ENCODE measurements at regions not wholly inside any gene's neighbourhood (a gene's known extent, or its start where the extent isn't known, plus 50 kb on each side); places are given as distances from the start of the nearest gene placed in this dataset.
A peak's percentile ranks its signal among the peaks of the same experiment; 100 is the strongest.

DNA sequence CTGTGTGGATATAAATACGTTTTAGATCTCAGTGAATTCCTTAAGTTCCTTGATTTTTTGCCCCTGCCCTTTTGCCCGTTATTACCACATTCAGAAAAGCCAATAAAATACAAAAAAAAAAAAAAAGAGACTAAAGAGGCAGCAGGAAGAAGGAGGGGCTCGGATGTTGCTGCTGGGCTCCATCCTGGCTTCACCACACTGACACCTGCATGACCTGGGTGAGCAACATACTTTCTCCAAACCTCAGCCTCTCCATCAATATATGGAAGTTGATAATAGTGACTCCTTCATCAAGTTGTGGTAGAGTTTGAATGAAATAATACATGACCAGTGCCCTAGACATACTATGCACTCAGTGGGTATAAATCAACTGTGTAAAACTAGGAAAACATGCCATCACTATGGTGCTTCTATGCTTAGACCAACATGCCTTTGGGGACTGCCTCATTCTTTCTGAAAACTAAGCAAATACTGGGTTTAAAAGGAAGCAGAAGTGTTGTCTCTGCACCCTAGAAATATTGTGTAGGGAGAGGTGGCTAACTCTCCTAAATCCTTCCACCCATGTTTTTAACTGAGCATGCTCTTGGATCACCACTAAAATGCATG is 243.0 kb downstream of the PIK3R1 start:
- TF ChIP-seq, protein P1, sequence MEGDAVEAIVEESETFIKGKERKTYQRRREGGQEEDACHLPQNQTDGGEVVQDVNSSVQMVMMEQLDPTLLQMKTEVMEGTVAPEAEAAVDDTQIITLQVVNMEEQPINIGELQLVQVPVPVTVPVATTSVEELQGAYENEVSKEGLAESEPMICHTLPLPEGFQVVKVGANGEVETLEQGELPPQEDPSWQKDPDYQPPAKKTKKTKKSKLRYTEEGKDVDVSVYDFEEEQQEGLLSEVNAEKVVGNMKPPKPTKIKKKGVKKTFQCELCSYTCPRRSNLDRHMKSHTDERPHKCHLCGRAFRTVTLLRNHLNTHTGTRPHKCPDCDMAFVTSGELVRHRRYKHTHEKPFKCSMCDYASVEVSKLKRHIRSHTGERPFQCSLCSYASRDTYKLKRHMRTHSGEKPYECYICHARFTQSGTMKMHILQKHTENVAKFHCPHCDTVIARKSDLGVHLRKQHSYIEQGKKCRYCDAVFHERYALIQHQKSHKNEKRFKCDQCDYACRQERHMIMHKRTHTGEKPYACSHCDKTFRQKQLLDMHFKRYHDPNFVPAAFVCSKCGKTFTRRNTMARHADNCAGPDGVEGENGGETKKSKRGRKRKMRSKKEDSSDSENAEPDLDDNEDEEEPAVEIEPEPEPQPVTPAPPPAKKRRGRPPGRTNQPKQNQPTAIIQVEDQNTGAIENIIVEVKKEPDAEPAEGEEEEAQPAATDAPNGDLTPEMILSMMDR (IDR thresholded peaks at IDR 0.05; ENCODE audit: low read depth, low read length): no peak
- no peak overlapping the region for H3K4me3 ChIP-seq (ENCODE audit: low read depth, low read length)

DNA sequence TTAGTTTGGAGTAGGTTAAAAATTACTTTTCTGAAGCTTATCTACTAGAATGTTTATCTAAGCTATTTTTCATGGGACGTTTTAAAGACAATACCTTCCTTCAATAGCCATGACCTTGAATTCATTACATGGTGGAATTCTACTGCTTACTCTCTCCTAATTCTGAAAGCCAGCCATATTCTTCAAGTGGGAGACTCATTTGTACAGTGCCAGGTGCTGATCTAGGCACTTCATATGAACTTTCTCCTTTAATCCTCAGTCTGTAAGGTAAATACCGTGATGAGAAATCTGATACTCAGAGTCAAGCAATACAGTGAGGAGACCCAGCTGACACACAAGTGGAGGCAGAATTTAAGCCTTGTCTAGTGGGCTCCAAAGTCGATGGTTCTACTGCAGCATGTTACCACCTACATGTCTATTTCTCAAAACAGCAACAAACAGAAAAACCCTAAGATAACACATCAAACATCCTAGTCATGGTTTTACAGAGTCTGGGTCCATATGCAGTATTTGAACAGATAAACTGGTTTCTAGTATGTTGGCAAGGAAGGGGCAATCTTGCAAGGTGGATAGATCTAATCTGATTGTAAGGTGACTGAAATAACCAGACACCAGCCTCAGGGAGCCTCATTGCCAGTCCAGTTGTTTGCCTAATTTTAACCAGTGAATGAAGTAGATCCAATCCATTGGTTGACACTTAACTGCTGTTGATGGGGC is 243.7 kb downstream of the PIK3R1 start:
- TF ChIP-seq, protein P1 (IDR thresholded peaks at IDR 0.05; ENCODE audit: low read depth, low read length): no peak
- H3K4me3 ChIP-seq (ENCODE audit: low read depth, low read length): no peak overlapping the region

DNA sequence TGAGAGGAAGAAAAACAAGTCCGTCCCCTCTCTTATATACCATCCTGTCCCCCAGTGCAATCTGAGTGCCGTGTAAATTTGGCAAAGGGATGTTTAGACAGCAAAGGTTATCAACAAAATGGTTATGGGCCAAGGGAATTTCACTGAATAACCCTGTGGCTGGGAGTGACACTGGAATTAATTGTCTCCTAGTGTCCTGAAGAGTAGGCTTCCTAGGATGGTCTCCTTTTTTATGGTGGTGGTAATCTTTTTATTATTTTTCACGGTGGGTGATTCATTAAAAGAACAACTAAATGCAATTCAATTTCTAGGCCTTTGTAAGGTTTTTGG is 244.2 kb downstream of the PIK3R1 start:
- TF ChIP-seq, protein P1 (IDR thresholded peaks at IDR 0.05; ENCODE audit: low read depth, low read length): no peak
- no peak overlapping the region for H3K4me3 ChIP-seq (ENCODE audit: low read depth, low read length)

DNA sequence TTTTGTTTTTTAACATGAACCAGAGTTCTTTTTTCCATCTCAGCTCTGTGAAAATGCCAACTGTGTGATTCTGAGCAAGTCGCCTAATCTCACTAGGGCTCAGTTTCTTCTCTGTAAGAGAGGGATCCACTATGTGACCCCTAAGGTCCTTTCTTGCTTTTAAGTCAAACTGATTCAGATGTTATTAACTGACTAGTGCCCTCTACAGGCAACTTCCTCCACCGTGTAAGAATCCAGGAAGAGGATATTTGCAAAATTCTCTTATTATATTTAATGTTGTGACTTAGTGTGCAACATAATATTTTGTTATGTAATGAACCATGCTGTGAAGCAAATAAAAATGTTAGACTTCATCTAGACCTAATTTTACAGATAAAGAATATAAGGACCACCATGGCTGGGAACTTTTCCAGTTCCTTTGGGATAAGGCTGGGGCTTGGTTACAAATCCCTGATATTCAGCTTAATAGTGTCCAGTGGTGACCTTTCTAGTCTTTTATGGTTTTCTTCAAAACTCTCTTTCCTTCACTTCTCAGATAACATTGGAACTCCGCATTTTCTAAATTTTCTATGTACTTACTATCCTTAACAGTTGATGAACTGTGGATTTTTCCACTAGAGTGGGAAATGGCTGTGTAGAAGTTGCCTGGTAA is 244.7 kb downstream of the PIK3R1 start:
- H3K4me3 ChIP-seq (ENCODE audit: low read depth, low read length): no peak overlapping the region
- TF ChIP-seq, protein P1 (IDR thresholded peaks at IDR 0.05; ENCODE audit: low read depth, low read length): peak; percentile 35; the same call in 1 of the 2 replicates

DNA sequence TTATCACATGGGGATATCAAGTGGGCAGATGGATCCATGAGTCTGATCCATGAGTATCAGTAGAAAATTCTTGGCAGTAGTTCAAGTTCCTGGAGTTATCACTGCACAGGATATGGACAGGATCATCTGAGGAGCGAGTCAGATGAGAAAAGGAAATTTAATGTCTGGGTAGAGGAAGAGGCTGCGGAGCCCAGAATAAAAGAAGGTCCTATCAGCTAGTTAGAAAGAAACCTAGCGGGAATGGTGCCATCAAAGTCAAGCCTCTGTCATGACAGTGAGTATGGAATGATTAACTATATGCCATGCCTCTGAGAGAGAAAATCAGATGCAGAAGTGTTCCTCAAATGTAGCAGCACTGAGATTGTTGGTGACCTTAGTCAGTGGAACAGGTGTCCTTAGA is 248.1 kb downstream of the PIK3R1 start:
- TF ChIP-seq, protein P1 (IDR thresholded peaks at IDR 0.05; ENCODE audit: low read depth, low read length): no peak
- H3K4me3 ChIP-seq (ENCODE audit: low read depth, low read length): no peak overlapping the region

DNA sequence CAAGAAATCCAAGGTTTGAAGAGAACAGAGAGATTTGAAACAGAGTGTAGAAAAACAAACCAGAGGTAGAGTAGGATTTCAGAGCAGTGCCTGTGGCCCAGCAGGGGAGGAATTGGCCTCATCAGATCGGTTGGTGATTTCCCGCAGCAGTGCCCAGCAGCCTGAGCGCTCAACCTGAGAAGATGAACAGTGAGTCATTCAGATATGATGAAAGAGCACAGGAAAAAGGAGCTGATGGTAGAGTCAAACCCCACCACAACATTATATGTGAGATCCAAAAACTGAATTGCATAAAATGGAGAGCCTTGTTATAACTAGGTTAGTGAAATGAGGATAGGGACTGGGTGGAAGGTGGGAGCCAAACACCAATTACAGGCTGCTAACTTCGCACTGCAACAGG is 248.9 kb downstream of the PIK3R1 start:
- no peak overlapping the region for H3K4me3 ChIP-seq (ENCODE audit: low read depth, low read length)
- TF ChIP-seq, protein P1 (IDR thresholded peaks at IDR 0.05; ENCODE audit: low read depth, low read length): no peak

DNA sequence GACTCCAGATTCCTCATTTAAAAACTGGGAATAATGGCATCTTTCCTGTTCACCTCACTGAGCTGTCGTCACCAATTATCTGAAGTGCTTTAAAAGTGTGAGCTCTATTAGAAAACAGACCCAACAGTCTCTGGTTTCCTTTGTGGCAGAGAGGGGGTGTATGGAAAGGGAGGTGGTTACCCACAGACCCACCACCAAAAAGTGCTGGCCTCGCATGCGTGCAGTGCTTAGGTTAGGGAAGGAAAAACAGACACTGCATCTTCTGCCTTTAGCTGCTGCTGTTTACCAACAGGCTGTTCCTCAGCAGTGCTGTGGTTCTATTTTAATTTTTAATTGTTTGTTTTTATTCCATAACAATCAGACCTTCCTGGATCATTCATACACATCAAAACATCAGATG is 249.6 kb downstream of the PIK3R1 start:
- TF ChIP-seq, protein P1 (IDR thresholded peaks at IDR 0.05; ENCODE audit: low read depth, low read length): no peak
- no peak overlapping the region for H3K4me3 ChIP-seq (ENCODE audit: low read depth, low read length)
